GM23338 (cell line): ENCODE measurements at regions not wholly inside any gene's neighbourhood (a gene's known extent, or its start where the extent isn't known, plus 50 kb on each side); places are given as distances from the start of the nearest gene placed in this dataset.

Experiments used
- ATAC-seq: fragments of 200-7000 bp; cut with Tn5 transposase; 3 replicates; pipeline ENCODE4 v1.9.1; 2020
- DNase-seq: peaks from one replicate; pipeline ENCODE4 v3.0.0-alpha.2; 2015; ENCODE audit warnings: low spot score
- H2AFZ ChIP-seq: fragments of 200-600 bp; sonication (generic); 2 replicates; pipeline ENCODE4 v1.8.0; 2016; ENCODE audit warnings: antibody characterized with exemption, mild to moderate bottlenecking, moderate library complexity
- H3F3A ChIP-seq: fragments of 200-600 bp; sonication (generic); replicated peaks from 2 replicates; pipeline ENCODE4 v1.8.0; 2017; ENCODE audit warnings: antibody characterized with exemption, mixed run types, low read depth
- H3K27ac ChIP-seq: fragments of 200-600 bp; sonication (generic); 2 replicates; pipeline ENCODE4 v1.6.1; 2016; ENCODE audit warnings: low read depth
- H3K27me3 ChIP-seq: fragments of 200-600 bp; sonication (generic); 2 replicates; pipeline ENCODE4 v1.8.0; 2016; ENCODE audit warnings: mild to moderate bottlenecking, mixed run types, moderate library complexity; ENCODE audit not compliant: insufficient read depth
- H3K36me3 ChIP-seq: fragments of 200-600 bp; sonication (generic); 2 replicates; pipeline ENCODE4 v1.8.0; 2016; ENCODE audit warnings: mild to moderate bottlenecking; ENCODE audit not compliant: insufficient read depth
- H3K4me1 ChIP-seq: fragments of 200-600 bp; sonication (generic); 2 replicates; pipeline ENCODE4 v1.8.0; 2016; ENCODE audit warnings: mild to moderate bottlenecking, moderate library complexity; ENCODE audit not compliant: insufficient read depth
- H3K4me2 ChIP-seq: fragments of 200-600 bp; sonication (generic); 2 replicates; pipeline ENCODE4 v1.7.1; 2017; ENCODE audit warnings: mixed run types
- H3K4me3 ChIP-seq: fragments of 200-600 bp; sonication (generic); 2 replicates; pipeline ENCODE4 v1.6.1; 2016; ENCODE audit warnings: mixed run types
- H3K79me2 ChIP-seq: fragments of 200-600 bp; sonication (generic); replicated peaks from 2 replicates; pipeline ENCODE4 v1.8.0; 2017; ENCODE audit warnings: mild to moderate bottlenecking; ENCODE audit not compliant: insufficient read depth
- H3K9me2 ChIP-seq: fragments of 200-600 bp; sonication (generic); 2 replicates; pipeline ENCODE4 v1.8.0; 2017; ENCODE audit not compliant: insufficient read depth
- H4K20me1 ChIP-seq: fragments of 200-600 bp; sonication (generic); replicated peaks from 2 replicates; pipeline ENCODE4 v1.8.0; 2017; ENCODE audit warnings: mild to moderate bottlenecking; ENCODE audit not compliant: insufficient read depth
- H3K27ac Mint-ChIP-seq: 2 replicates; pipeline ENCODE4 v1.8.0; 2020; ENCODE audit warnings: inconsistent platforms, mild to moderate bottlenecking, moderate library complexity, mixed read lengths
- H3K27me3 Mint-ChIP-seq: 3 replicates; pipeline ENCODE4 v1.8.0; 2022; ENCODE audit warnings: low read depth, mild to moderate bottlenecking, moderate library complexity, mixed read lengths, inconsistent platforms; ENCODE audit not compliant: insufficient read depth, poor library complexity
- H3K36me3 Mint-ChIP-seq: 3 replicates; pipeline ENCODE4 v1.8.0; 2021; ENCODE audit warnings: low read depth, mild to moderate bottlenecking, inconsistent platforms, moderate library complexity, mixed read lengths
- H3K4me1 Mint-ChIP-seq: 3 replicates; pipeline ENCODE4 v1.8.0; 2020; ENCODE audit warnings: mild to moderate bottlenecking, inconsistent platforms, mixed read lengths
- H3K4me3 Mint-ChIP-seq: 3 replicates; pipeline ENCODE4 v1.8.0; 2021; ENCODE audit warnings: moderate library complexity, mild to moderate bottlenecking, inconsistent platforms, mixed read lengths
- H3K9me3 Mint-ChIP-seq: 3 replicates; pipeline ENCODE4 v1.8.0; 2020; ENCODE audit warnings: moderate library complexity, mild to moderate bottlenecking, inconsistent platforms, mixed read lengths
- CREB1 ChIP-seq: fragments of 250-450 bp; sonication (Bioruptor Pico); IDR thresholded peaks from 2 replicates; pipeline ENCODE4 v1.5.0; 2020; ENCODE audit warnings: low read depth, mild to moderate bottlenecking, moderate library complexity
- NANOG ChIP-seq: IDR thresholded peaks from 2 replicates; pipeline ENCODE4 v1.6.1; 2016; ENCODE audit warnings: antibody characterized with exemption, borderline replicate concordance
- STAT1 ChIP-seq: IDR thresholded peaks from one replicate; pipeline ENCODE4 v1.6.1; 2016; ENCODE audit warnings: antibody characterized with exemption; ENCODE audit not compliant: unreplicated experiment
- ZNF114 ChIP-seq: fragments of 250-450 bp; sonication (Bioruptor Pico); IDR thresholded peaks from 2 replicates; pipeline ENCODE4 v1.5.0; 2020; ENCODE audit warnings: mild to moderate bottlenecking, moderate library complexity
- TF ChIP-seq, protein P1 (sequence below): fragments of 250-450 bp; sonication (Bioruptor Pico); IDR thresholded peaks from 2 replicates; pipeline ENCODE4 v1.5.0; 2020; ENCODE audit warnings: mild to moderate bottlenecking, moderate library complexity
- TF ChIP-seq, protein P2 (sequence below): IDR thresholded peaks from 2 replicates; pipeline ENCODE4 v1.6.1; 2016; ENCODE audit warnings: antibody characterized with exemption
- TF ChIP-seq, protein P3 (sequence below), 2 experiments: fragments of 200-600 bp in 1 of 2; sonication (generic) in 1 of 2; conservative IDR thresholded peaks; 2 replicates each; pipeline versions ENCODE4 v1.5.1 to v1.6.1; 2016 to 2017; ENCODE audit warnings: antibody characterized with exemption in 2 of 2, low read depth in 2 of 2, mild to moderate bottlenecking in 2 of 2, moderate library complexity in 1 of 2
- TF ChIP-seq, protein P4 (sequence below): IDR thresholded peaks from one replicate; pipeline ENCODE4 v1.6.1; 2018; ENCODE audit warnings: antibody characterized with exemption; ENCODE audit not compliant: unreplicated experiment

DNA sequence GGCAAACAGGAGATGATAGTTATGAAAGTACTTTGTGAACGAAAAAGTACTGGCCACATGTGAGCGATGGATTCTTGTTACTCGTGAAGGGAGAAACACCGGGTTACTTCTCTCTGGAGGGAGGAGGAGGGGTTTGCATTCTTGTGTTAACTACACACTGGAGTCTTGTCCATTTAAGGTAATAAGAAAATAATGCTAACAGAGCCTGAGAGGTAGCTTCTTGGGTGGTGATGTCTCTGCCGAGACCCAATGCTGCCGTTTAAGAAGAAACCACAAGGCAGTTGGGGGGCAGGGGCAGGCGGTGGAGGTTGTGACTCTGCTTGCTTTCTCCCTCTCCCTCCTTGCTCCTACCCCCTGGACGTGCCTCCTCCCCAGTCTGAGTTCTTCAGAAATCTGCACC is 100.9 kb upstream of the ROPN1 start (continued):
- TF ChIP-seq, protein P1, sequence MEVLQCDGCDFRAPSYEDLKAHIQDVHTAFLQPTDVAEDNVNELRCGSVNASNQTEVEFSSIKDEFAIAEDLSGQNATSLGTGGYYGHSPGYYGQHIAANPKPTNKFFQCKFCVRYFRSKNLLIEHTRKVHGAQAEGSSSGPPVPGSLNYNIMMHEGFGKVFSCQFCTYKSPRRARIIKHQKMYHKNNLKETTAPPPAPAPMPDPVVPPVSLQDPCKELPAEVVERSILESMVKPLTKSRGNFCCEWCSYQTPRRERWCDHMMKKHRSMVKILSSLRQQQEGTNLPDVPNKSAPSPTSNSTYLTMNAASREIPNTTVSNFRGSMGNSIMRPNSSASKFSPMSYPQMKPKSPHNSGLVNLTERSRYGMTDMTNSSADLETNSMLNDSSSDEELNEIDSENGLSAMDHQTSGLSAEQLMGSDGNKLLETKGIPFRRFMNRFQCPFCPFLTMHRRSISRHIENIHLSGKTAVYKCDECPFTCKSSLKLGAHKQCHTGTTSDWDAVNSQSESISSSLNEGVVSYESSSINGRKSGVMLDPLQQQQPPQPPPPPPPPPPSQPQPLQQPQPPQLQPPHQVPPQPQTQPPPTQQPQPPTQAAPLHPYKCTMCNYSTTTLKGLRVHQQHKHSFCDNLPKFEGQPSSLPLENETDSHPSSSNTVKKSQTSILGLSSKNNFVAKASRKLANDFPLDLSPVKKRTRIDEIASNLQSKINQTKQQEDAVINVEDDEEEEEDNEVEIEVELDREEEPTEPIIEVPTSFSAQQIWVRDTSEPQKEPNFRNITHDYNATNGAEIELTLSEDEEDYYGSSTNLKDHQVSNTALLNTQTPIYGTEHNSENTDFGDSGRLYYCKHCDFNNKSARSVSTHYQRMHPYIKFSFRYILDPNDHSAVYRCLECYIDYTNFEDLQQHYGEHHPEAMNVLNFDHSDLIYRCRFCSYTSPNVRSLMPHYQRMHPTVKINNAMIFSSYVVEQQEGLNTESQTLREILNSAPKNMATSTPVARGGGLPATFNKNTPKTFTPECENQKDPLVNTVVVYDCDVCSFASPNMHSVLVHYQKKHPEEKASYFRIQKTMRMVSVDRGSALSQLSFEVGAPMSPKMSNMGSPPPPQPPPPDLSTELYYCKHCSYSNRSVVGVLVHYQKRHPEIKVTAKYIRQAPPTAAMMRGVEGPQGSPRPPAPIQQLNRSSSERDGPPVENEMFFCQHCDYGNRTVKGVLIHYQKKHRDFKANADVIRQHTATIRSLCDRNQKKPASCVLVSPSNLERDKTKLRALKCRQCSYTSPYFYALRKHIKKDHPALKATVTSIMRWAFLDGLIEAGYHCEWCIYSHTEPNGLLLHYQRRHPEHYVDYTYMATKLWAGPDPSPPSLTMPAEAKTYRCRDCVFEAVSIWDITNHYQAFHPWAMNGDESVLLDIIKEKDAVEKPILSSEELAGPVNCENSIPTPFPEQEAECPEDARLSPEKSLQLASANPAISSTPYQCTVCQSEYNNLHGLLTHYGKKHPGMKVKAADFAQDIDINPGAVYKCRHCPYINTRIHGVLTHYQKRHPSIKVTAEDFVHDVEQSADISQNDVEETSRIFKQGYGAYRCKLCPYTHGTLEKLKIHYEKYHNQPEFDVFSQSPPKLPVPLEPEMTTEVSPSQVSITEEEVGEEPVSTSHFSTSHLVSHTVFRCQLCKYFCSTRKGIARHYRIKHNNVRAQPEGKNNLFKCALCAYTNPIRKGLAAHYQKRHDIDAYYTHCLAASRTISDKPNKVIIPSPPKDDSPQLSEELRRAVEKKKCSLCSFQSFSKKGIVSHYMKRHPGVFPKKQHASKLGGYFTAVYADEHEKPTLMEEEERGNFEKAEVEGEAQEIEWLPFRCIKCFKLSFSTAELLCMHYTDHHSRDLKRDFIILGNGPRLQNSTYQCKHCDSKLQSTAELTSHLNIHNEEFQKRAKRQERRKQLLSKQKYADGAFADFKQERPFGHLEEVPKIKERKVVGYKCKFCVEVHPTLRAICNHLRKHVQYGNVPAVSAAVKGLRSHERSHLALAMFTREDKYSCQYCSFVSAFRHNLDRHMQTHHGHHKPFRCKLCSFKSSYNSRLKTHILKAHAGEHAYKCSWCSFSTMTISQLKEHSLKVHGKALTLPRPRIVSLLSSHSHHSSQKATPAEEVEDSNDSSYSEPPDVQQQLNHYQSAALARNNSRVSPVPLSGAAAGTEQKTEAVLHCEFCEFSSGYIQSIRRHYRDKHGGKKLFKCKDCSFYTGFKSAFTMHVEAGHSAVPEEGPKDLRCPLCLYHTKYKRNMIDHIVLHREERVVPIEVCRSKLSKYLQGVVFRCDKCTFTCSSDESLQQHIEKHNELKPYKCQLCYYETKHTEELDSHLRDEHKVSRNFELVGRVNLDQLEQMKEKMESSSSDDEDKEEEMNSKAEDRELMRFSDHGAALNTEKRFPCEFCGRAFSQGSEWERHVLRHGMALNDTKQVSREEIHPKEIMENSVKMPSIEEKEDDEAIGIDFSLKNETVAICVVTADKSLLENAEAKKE (CRISPR knock-in tag): no peak
- TF ChIP-seq STAT1 (no peak), CREB1 (CRISPR knock-in tag) (no peak), NANOG (no peak)
- TF ChIP-seq, protein P2, sequence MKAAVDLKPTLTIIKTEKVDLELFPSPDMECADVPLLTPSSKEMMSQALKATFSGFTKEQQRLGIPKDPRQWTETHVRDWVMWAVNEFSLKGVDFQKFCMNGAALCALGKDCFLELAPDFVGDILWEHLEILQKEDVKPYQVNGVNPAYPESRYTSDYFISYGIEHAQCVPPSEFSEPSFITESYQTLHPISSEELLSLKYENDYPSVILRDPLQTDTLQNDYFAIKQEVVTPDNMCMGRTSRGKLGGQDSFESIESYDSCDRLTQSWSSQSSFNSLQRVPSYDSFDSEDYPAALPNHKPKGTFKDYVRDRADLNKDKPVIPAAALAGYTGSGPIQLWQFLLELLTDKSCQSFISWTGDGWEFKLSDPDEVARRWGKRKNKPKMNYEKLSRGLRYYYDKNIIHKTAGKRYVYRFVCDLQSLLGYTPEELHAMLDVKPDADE: no peak
- TF ChIP-seq, protein P3, sequence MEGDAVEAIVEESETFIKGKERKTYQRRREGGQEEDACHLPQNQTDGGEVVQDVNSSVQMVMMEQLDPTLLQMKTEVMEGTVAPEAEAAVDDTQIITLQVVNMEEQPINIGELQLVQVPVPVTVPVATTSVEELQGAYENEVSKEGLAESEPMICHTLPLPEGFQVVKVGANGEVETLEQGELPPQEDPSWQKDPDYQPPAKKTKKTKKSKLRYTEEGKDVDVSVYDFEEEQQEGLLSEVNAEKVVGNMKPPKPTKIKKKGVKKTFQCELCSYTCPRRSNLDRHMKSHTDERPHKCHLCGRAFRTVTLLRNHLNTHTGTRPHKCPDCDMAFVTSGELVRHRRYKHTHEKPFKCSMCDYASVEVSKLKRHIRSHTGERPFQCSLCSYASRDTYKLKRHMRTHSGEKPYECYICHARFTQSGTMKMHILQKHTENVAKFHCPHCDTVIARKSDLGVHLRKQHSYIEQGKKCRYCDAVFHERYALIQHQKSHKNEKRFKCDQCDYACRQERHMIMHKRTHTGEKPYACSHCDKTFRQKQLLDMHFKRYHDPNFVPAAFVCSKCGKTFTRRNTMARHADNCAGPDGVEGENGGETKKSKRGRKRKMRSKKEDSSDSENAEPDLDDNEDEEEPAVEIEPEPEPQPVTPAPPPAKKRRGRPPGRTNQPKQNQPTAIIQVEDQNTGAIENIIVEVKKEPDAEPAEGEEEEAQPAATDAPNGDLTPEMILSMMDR (conservative IDR thresholded peaks at IDR 0.05; ENCODE audit: low read depth in 2 of 2): no peak

DNA sequence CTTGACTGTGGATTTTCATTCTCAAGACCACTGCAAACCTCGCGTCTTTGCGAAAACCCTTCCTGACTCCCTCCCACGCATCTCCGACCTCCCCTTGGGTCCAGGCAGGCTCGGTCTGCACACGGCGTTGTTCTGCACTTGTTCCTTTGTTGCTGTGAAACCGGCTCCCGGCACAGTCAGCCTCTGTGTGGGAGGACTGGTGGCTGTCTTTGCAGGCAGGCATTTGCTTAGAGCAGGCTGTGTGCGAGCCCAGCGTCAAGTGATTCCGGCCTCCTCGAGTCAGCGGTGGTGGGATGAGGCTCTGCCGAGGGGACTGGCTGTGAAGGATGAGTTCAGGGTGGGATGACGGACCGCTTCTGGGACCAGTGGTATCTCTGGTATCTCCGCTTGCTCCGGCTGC is 102.6 kb upstream of the ROPN1 start:
- Histone ChIP-seq H3F3A (no peaks in the 10 kb centered on the region), H2AFZ (no peak overlapping the region), H4K20me1 (no peaks in the 10 kb centered on the region), H3K79me2 (no peaks in the 10 kb centered on the region), H3K9me2 (peaks cover 3% of the 10 kb centered on the region; the same call in 1 of the 2 replicates), H3K27ac (no peak overlapping the region), H3K4me2 (no peak overlapping the region), H3K27me3 (no peaks in the 10 kb centered on the region), H3K4me1 (no peaks in the 10 kb centered on the region), H3K36me3 (no peaks in the 10 kb centered on the region), H3K4me3 (no peak overlapping the region)
- DNase-seq (no peak), ATAC-seq (no peak)
- Mint-ChIP-seq H3K36me3 (no peaks in the 10 kb centered on the region; the same call in 2 of the 3 replicates), H3K27me3 (peaks cover 4% of the 10 kb centered on the region), H3K4me3 (no peak overlapping the region), H3K9me3 (no peaks in the 10 kb centered on the region), H3K4me1 (peaks cover 11% of the 10 kb centered on the region), H3K27ac (no peak overlapping the region)
- TF ChIP-seq, protein P3 (conservative IDR thresholded peaks at IDR 0.05; ENCODE audit: low read depth in 2 of 2): no peak
- TF ChIP-seq, protein P2: no peak
- TF ChIP-seq CREB1 (CRISPR knock-in tag): no peak
- TF ChIP-seq NANOG: no peak
- TF ChIP-seq, protein P4, sequence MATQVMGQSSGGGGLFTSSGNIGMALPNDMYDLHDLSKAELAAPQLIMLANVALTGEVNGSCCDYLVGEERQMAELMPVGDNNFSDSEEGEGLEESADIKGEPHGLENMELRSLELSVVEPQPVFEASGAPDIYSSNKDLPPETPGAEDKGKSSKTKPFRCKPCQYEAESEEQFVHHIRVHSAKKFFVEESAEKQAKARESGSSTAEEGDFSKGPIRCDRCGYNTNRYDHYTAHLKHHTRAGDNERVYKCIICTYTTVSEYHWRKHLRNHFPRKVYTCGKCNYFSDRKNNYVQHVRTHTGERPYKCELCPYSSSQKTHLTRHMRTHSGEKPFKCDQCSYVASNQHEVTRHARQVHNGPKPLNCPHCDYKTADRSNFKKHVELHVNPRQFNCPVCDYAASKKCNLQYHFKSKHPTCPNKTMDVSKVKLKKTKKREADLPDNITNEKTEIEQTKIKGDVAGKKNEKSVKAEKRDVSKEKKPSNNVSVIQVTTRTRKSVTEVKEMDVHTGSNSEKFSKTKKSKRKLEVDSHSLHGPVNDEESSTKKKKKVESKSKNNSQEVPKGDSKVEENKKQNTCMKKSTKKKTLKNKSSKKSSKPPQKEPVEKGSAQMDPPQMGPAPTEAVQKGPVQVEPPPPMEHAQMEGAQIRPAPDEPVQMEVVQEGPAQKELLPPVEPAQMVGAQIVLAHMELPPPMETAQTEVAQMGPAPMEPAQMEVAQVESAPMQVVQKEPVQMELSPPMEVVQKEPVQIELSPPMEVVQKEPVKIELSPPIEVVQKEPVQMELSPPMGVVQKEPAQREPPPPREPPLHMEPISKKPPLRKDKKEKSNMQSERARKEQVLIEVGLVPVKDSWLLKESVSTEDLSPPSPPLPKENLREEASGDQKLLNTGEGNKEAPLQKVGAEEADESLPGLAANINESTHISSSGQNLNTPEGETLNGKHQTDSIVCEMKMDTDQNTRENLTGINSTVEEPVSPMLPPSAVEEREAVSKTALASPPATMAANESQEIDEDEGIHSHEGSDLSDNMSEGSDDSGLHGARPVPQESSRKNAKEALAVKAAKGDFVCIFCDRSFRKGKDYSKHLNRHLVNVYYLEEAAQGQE: no peak
- TF ChIP-seq ZNF114: no peak
